GM21447 (cell line): ENCODE measurements at regions not wholly inside any gene's neighbourhood (a gene's known extent, or its start where the extent isn't known, plus 50 kb on each side); places are given as distances from the start of the nearest gene placed in this dataset.

Experiments
- ATAC-seq: cut with Tn5 transposase; IDR thresholded peaks from one replicate; pipeline ENCODE4 v1.9.1; 2021; ENCODE audit not compliant: unreplicated experiment

DNA sequence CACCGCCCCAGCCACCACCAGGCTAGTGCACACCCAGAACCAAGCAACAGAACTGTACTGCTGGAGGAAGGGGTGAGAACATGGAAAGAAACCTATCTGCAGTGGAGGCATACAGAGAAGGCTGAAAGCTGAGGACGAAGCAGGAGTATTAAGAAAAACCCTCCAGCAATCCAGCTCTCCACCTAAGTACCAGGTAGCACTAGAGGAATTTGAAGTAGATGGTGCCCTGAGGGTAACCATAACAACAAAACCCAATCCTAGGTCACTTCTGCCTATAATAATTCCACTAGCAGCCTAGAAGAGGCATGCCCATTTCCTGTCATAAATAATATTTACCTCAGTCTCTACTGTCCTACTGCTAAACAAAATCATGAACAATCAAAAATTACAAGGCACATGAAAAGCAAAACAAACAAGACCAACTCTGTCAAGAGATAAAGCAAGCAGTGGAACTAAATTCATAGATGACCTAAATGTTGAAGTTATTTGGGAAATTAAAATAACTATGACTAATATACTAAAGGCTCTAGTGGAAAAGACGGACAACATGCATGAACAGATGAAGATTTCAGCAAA, 51.1 kb downstream of the HYCC1 start:
- ATAC-seq: no peak

DNA sequence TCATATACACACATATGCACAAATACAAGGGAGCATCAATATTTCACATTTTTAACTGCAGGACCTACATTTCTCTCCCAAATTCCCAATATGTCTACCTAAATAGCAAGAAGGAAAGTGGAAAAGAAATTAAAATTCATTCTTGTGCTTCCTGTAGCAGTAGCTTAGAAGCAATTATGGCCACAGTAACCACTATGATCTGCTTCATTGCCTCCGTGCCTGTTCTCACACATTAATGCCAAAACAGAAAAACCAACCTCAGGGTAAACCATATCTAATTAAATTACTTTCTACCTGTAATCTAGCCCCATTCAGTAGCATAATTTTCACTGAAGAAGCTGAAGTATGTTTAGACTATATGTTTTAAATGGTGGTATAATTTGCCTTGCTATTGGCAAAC, 55.2 kb downstream of the HYCC1 start:
- no peak for ATAC-seq

DNA sequence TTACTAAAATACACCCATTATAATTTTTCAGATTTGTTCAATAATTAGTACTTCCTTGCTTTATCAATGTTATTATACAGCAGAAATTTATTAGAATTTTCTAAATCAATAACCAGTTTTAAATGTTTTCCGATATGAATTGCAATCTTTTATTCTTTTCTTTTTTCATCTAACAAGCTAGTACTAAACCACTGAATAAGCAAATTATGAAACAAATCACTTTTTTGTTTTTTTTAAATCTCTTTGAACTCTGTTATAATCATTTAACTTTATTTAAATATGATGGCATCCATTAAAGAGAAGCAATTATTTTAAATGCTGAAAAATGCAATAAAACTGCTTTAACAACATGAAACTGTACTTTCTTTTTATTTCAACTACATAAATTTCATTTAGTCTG, 59.7 kb downstream of the HYCC1 start:
- no peak for ATAC-seq

DNA sequence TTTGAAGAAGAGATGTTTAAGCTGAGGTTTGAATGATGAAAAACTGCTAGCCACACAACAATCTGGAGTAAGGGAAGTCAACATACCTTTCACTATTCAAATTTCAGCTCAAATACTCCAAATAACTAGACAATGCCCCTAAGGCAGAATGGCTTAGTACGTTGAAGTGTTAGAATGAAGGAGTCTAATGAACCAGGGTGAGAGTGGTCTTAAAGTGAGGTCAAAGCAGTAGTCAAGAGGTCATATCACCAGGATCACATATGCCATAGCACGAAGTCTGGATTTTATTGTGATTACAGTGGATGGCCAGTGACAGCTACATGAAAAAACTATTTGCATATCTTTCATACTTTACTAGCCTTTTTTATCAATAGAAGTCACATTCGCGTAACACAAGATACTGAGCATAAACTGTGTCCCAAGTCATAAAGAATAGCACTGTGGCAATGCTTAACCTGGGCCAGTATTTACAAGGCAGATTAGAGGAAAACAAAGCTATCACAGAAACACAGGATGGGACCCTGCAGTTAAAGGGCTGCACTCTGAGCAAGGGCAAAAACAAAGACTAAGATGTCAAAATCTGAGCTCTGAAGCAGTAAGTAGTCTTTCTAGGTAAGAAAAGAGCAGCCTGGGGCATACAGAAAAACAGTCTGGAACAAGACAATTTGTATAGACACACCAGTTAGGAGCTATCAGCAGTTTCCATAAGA, 61.5 kb downstream of the HYCC1 start:
- ATAC-seq: no peak

DNA sequence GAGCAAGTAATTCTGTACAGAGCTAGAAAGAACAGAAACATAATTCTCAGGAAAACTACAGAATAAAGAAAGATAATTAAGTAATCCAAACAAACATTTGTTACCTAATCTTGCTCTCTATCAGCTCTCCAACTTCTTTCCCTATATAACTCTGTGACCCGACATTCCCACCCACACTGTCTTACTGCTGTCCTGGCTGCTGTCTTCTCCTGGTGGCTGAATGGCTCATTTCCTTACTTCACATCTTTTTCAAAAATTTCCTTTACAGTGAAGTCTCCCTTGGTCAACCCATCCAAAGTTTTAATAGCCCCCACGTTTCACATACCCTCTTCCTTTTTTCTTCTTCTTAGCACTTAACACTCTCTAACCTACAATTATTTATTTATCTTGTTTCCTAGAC, 64.0 kb downstream of the HYCC1 start:
- ATAC-seq: no peak

DNA sequence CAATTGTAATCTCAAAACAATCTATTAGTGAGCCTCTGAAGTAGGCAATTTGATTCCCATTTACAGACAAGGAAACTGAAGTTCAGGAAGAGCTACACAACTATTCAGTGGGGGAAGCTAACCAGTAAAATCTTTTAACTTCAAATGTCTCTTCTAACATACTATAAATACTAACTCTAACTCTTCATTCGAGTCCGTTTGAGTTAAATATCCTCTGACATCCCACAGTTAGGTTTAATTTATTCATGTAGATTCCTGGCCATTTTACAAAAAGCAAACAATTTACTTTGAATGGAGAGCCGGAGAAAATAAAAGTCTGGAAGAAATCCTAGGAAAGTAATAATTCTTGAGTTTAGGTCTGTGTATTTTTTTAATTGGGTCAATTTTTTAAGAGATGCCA, 64.7 kb downstream of the HYCC1 start:
- no peak for ATAC-seq

DNA sequence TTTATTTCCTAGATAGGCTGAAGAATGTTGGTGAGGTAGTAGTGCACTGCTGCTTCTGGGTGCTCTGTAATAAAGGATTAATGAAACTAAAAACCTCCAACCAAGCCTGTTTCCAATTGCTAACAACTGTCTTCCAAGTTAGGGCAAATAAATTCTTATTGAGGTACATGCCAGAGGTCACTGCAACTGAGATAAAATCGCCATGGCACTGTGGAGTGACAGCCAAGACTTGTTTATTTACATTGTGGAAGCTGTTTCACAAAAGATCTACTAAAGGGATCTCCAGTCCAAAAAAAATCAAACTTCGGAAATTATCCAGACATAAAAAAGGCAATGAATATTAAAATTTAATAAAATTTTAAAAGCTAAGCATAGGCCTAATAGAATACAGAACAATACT, 65.2 kb downstream of the HYCC1 start:
- no peak for ATAC-seq

DNA sequence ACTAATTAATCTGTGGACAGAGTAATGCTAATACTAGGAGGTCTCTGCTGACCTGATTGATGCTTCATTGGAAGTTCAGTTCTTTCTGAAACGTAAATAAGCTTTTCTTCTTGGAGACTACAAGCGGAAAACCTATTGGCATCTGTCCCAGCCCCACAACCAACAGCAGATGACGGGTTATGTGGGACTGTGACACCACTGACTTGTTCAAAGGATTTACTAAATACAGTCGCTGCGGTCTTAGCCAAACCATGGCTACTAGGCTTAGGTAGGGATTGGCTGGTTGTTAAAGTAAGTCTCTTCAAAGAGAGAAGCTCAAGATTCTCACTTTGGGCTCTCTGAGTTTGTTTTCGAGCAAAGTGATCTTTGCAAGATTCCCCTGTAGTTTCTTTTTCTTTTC, 68.3 kb downstream of the HYCC1 start:
- ATAC-seq: no peak

DNA sequence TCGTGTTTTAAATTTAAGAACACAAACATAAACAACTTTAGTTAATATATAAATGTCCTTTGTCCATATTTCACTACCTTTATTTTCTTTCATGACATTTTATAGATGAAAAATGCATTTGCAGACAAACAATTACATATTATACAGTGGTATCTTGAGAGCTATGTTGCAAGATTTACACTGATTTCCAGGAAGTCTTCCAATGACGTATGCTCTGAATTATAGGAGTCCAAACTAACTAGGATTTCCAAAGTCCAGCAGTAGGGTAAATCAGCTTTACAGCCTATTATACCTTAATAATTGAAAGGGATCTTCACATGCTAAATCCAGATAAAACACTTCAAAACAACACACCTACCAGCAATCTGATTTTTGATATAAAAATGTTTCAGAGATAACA, 69.4 kb downstream of the HYCC1 start:
- ATAC-seq: no peak

DNA sequence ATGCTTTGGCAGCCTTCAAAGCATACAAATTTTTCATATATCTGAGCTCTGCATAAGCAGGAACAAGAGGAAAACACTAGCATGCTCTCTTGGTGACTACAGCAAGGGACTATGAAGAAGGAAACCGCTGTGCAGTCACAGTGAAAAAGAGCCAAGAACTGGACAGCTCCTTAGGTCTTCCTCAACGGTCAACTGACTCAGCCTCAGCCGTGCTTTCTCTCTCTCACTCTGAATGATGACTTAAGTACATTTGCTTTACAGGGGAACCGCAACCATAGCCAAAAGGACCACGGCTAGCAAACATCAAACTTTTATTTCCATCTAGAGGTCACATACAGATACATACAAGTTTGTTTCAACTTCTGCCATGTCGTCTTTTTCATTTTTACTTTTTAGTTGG, 69.9 kb downstream of the HYCC1 start:
- ATAC-seq: no peak

DNA sequence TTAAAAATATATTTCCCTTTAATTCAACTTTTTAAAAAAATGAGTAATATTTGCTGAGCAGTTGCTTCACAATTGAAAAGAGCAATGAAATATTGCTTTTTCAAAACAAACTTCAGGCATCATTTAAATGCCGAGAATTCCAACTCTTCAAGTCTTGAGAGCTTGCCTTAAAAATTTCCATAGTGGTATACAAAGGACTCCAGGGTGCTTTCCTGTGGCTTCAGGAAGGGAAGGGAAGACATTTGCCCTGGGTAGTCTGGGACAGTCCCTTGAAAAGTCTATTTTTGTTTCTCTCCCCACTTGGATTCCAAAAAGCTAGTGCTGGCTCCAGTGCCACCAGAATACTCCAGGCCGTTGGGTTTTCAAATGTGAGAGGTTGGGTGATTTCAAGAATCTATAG, 71.7 kb downstream of the HYCC1 start:
- ATAC-seq: no peak

DNA sequence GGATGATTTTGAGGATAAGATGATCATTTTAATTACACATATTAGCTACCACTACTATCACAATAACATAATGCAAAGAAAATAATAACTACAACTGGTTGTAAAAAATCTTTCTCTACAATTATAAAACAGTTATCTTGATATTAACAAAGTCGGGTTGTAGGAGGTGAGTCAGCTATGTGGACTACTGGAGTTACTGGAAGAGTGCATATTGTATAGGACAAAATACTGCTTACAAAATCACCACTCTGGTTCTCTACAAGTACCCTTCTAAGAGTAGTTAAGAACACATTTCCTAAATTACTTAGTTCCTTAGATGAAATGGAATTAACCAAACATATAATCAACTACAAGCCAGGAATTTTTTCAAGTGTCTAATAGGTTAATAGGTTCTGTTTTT, 74.1 kb downstream of the HYCC1 start:
- no peak for ATAC-seq

DNA sequence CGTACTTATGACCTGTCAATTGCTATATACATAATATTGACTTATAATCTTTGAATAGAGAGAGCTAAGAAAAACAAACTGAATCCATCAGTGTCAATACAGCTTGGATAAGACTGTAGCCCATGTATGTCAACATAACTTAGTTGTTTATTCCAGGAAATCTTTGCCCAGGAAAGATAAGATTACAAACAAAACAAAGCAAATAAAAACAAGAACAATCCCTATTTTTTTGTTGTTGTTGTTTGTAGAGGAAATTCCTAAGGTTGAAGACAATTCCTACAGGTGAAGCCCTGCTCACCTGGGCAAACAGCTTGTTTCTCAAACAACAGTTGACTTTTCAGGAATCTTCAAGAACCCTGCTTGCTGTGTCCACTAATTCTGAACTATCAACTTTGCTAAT, 76.0 kb downstream of the HYCC1 start:
- ATAC-seq: no peak

DNA sequence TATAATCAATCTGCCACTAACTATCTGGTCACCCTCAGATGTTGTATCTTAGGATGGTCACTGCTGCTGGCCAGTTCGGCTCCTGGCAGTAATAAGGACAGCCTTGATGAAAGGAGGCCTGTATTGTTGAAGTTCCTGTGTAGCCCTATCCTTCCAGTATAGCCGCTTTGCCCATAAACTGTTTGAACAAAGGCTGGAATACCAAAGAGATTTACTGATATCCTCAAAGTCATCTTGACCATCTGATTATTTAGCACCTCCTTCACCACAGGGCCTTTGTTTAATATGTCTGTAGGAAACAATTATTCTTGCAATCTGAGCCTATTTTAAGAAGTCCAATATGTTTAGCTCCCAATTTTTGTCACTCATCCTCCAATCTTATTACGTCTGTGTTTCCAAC, 77.7 kb downstream of the HYCC1 start:
- ATAC-seq: no peak

DNA sequence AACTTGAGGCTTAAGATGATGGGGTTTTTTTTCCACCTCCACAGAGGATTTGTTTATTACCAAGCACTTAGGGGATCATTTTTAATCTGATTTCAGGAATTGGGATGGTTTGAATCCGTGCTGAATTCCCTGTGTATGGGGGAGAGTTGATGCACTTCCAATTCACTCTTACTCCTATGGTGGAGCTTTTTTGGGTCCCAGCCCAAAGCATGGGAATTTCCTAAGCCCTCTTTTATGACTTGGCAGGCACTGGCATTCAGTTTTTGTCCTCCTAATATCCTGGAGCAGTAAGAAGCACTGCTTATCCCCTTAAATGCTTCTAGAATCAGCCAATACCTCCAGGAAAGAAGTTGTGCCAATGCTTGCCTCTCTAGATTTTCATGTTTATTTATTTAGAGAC, 78.7 kb downstream of the HYCC1 start:
- ATAC-seq: no peak

DNA sequence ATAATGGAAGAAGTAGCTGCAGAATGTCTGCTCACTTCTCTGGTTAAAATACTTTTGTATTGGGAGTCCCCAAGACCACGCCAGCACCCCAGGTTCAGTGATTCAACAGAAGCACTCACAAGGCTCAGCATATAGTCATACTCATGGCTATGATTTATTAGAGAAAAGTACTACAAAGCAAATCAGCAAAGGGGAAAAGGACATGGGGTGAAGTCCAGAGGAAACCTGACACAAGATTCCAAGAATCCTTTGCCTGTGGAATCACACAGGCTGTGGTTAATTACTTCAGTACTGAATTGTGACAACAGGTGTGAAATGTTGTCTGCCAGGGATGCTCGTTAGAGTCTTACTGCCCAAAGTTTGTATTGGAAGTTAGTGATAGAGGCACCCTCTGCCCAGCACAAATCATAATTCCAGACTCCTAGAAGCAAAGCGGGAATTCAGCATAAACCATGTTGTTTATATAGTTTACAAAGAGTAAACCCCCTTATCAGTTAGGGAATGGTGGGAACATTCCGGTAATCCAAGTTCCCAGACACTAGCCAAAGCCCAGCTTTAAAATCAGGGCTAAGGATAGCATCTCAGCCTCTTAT, 79.4 kb downstream of the HYCC1 start:
- ATAC-seq: no peak

DNA sequence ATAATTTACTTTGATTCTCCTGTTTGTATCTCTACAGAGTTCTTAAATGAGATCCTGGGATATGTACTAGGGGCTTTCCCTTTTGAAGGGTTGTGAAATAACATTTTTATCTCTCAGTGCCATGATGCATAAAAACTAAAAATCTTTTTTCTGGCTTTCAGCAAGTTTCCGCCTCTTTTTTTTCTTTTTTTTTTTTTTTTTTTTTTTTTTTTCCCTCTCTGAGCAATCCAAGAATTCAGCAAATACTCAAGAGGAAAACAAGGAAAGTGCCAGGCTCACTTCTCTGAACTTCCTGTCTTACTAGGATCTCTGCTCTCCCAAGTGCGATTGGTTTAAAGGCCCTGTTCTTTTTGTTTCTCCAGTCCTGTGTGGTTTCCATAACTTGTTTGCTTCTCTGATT, 79.9 kb downstream of the HYCC1 start:
- no peak for ATAC-seq

DNA sequence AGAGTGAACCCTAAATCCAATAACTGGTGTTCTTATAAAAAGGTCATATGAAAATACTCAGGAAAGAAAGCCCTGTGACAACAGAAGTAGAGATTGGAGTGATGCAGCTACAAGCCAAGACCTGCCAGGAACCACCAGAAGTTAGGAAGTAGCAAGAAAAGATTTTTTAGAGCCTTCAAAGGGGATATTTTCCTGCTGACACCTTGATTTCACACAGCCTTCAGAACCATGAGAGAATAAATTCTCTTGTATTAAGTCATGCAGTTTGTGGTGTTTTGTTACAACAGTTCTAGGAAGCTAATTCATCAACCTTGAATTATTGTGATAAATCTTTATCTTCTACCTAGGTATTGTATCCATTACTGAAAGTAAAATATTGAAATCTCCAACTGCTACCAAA, 81.0 kb downstream of the HYCC1 start:
- no peak for ATAC-seq

DNA sequence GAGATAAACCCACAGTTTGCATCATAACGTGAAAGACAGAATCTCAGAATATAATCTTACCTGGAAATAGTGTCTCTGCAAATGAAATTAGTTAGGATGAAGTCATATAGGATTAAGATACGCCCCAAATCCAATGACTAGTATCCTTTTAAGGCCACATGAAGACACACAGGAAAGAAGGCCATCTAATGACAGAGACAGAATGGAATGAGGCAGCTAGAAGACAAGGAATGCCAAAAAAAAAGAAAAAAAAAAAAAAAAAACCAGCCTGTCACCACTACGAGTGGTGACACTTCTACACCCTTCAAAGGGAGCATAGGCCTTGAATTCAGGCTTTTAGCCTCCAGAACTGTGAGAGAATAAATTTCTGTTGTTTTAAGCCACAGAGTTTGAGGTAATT, 82.9 kb downstream of the HYCC1 start:
- no peak for ATAC-seq

DNA sequence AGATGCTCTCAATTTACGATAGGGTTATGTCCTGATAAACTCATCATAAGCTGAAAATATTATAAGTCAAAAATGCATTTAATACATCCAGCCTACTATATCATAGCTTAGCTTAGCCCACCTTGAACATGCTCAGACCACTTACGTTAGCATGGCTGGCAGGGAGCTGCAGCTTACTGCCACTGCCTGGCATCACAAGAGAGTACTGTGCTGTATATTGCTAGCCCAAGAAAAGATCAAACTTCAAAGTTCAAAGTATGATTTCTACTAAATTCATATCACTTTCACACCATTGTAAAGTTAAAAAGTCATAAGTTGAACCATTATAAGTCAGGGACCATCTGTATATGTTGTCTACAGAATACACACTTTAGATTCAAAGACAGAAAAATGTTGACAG, 91.6 kb downstream of the HYCC1 start:
- ATAC-seq: no peak

DNA sequence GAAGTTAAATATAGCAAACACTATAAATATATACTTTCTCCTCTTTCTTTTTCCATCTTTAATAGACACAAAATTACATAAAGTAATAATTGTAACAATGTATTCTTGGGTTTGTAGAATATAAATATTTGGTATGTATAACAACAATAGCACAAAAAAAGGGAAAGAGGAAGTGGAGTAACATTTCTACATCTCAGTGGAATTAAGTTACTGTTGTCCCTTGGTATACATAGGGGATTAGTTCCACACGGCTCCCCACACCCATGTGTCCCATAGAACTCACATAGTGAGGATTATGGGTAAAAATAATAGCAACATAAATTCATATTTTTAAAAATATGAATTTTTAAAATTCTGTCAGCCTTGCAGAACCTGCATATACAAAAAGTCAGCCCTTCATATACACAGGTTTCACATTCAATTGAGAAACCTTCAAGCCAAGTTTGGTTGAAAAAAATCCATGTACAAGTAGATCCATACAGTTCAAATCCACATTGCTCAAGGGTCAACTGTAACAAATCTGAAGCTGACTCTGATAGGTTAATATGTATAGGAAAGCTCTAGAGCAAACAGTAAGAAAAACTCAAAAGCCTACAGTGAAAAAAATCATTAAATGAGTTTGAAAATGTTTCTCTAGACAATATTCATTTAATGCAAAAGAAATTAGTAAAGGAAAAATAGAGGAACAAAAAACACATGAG, 92.4 kb downstream of the HYCC1 start:
- no peak for ATAC-seq

DNA sequence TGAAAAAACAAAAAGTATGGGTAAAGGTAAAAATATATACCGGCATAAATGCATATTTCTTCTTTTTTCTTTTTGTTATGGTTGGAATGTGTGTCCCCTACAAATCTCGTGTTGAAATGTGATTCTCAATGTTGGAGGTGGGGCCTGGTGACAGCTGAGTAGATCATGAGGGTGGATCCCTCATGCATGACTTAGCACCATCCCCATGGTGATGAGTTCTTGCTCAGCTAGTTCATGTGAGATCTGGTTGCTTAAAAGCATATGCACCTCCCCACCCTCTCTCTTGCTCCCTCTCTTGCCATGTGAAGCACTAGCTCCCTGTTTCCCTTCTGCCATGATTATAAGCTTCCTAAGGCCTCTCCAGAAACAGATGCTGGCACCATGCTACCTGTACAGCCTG, 93.3 kb downstream of the HYCC1 start:
- no peak for ATAC-seq
